Duodenal mucosa (tissue), 2 donors: ENCODE measurements at regions not wholly inside any gene's neighbourhood (a gene's known extent, or its start where the extent isn't known, plus 50 kb on each side); places are given as distances from the start of the nearest gene placed in this dataset.

Experiments
- H3K27ac ChIP-seq: one replicate; pipeline ENCODE4 v1.7.0; 2013; ENCODE audit warnings: low read depth, low read length
- H3K27me3 ChIP-seq, 2 donors: one replicate each; pipeline ENCODE4 v1.7.0; 2013; ENCODE audit warnings: low read length in 2 of 2, control low read depth in 1 of 2; ENCODE audit not compliant: insufficient read depth in 2 of 2, control insufficient read depth in 1 of 2
- H3K36me3 ChIP-seq, 2 donors: one replicate each; pipeline ENCODE4 v1.7.0; 2013; ENCODE audit warnings: low read length in 2 of 2, control low read depth in 1 of 2; ENCODE audit not compliant: insufficient read depth in 2 of 2, control insufficient read depth in 1 of 2
- H3K4me1 ChIP-seq, 2 donors: one replicate each; pipeline ENCODE4 v1.7.0; 2013; ENCODE audit warnings: low read length in 2 of 2, control low read depth in 1 of 2; ENCODE audit not compliant: insufficient read depth in 2 of 2, control insufficient read depth in 1 of 2
- H3K4me3 ChIP-seq, 2 donors: one replicate each; pipeline ENCODE4 v1.7.0; 2013; ENCODE audit warnings: low read length in 2 of 2, low read depth in 1 of 2
- H3K9ac ChIP-seq, 2 donors: one replicate each; pipeline ENCODE4 v1.7.0; 2013; ENCODE audit warnings: low read length in 2 of 2, low read depth in 1 of 2
- H3K9me3 ChIP-seq, 2 donors: one replicate each; pipeline ENCODE4 v1.7.0; 2013; ENCODE audit warnings: low read length in 2 of 2, control low read depth in 1 of 2; ENCODE audit not compliant: control insufficient read depth in 1 of 2

DNA sequence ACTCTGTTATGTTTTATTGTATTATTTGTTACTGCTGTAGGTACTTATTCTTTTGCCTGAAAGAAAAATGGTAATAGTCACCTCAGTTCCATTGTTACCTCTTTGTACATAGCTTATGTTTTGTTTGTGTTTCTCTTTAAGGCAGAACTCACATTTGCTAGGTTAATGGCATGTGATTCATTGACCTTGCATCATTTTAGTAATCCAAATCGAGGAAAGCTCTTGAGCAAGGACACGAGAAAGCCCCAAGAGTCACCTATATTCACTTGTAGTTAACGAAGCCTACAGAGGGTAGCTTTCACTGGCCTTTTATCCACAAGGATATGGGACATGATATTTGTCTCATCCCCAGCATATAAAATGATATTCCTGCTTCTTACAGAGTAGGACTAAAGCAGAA, 1765.2 kb downstream of the NCAM2 start:
- no peak overlapping the region for H3K4me3 ChIP-seq
- no peaks in the 10 kb centered on the region for H3K27me3 ChIP-seq
- no peak overlapping the region for H3K27ac ChIP-seq
- H3K9me3 ChIP-seq = no peaks in the 10 kb centered on the region
- no peaks in the 10 kb centered on the region for H3K4me1 ChIP-seq
- H3K9ac ChIP-seq = no peak overlapping the region
- H3K36me3 ChIP-seq = no peaks in the 10 kb centered on the region

DNA sequence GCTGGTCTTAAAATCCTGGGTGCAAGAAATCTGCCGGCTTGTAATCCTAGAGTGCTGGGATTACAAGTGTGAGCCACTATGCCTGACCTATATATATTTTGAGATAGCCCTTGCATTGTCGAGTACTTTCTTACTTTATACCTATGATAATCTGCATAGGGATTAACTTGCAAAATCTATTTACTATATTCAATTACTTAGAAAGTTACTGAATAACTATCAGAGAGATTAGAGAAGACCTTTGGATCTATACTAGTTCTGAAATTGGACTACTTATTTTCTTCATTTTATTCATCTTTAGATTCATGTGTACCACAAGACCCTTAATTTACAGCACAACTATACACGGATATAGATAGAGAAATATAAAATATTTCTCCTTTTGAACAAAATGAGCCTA, 1766.0 kb downstream of the NCAM2 start:
- Histone ChIP-seq H3K27ac (no peak overlapping the region), H3K9me3 (no peaks in the 10 kb centered on the region), H3K27me3 (no peaks in the 10 kb centered on the region), H3K9ac (no peak overlapping the region), H3K4me1 (no peaks in the 10 kb centered on the region), H3K4me3 (no peak overlapping the region), H3K36me3 (no peaks in the 10 kb centered on the region)

GRCh38 chr21:22791376-22791775, 1793.2 kb downstream of the NCAM2 start:
- no peaks in the 10 kb centered on the region for H3K9me3 ChIP-seq
- H3K36me3 ChIP-seq = no peaks in the 10 kb centered on the region
- H3K27ac ChIP-seq = no peak overlapping the region
- no peak overlapping the region for H3K4me3 ChIP-seq
- H3K27me3 ChIP-seq = no peaks in the 10 kb centered on the region
- H3K4me1 ChIP-seq = no peaks in the 10 kb centered on the region
- H3K9ac ChIP-seq = no peak overlapping the region

- no peak overlapping the region for H3K27ac ChIP-seq
Measured at GRCh38 chr21:22791986-22792560, 1793.9 kb downstream of the NCAM2 start.

GRCh38 chr21:22795091-22795490, 1796.9 kb downstream of the NCAM2 start:
- H3K27me3 ChIP-seq = no peaks in the 10 kb centered on the region
- no peak overlapping the region for H3K4me3 ChIP-seq
- no peak overlapping the region for H3K9ac ChIP-seq
- H3K4me1 ChIP-seq = no peaks in the 10 kb centered on the region
- H3K36me3 ChIP-seq = no peaks in the 10 kb centered on the region
- no peaks in the 10 kb centered on the region for H3K9me3 ChIP-seq
- H3K27ac ChIP-seq = no peak overlapping the region

More at GRCh38 chr21:22791986-22792560, 1793.9 kb downstream of the NCAM2 start:
- H3K4me3 ChIP-seq = no peak overlapping the region
- no peaks in the 10 kb centered on the region for H3K4me1 ChIP-seq
- H3K36me3 ChIP-seq = no peaks in the 10 kb centered on the region
- H3K27me3 ChIP-seq = no peaks in the 10 kb centered on the region
- H3K9me3 ChIP-seq = no peaks in the 10 kb centered on the region
- H3K9ac ChIP-seq = no peak overlapping the region

DNA sequence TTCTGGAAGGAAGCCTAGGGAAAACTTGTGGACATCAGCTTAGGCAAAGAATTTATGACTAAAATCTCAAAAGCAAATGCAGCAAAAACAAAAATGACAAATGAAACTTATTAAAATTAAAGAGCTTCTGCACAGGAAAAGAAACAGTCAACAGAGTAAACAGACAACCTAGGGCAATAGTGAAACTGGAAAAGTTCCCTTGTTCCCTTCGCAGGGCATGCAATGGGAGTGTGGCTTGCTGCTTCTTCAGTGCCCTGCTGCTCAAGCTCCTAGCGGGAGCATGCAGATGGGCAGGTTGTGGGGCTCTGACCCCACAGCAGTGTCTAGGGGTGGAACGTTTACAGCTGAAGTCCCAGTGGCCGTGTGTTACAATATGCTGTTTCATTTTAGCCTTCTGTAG, 1797.4 kb downstream of the NCAM2 start:
- Histone ChIP-seq H3K36me3 (no peaks in the 10 kb centered on the region), H3K9ac (no peak overlapping the region), H3K9me3 (no peaks in the 10 kb centered on the region), H3K4me3 (no peak overlapping the region), H3K27me3 (no peaks in the 10 kb centered on the region), H3K27ac (no peak overlapping the region), H3K4me1 (no peaks in the 10 kb centered on the region)

DNA sequence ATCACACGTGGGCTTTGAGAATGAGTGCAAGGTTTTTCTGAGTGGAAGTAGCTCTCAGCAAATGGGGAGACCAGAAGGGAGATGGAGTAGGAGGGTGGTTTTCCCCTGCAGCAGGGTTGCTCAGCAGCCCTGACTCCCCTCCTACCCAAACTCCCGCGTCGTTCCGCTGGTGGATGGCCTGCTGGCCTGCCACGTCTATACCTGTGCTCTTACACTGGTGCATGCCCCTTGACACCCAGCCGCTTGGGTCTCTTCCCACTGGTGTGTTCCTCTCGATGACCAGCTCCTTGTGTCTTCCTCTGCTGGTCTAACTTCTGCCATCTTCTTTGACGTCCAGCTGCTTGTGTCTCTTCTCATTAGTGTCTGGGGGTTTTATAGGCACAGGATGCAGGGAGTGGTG, 1797.9 kb downstream of the NCAM2 start:
- H3K4me3 ChIP-seq = no peak overlapping the region
- no peaks in the 10 kb centered on the region for H3K9me3 ChIP-seq
- H3K27ac ChIP-seq = no peak overlapping the region
- no peaks in the 10 kb centered on the region for H3K4me1 ChIP-seq
- H3K27me3 ChIP-seq = no peaks in the 10 kb centered on the region
- H3K36me3 ChIP-seq = no peaks in the 10 kb centered on the region
- H3K9ac ChIP-seq = no peak overlapping the region

DNA sequence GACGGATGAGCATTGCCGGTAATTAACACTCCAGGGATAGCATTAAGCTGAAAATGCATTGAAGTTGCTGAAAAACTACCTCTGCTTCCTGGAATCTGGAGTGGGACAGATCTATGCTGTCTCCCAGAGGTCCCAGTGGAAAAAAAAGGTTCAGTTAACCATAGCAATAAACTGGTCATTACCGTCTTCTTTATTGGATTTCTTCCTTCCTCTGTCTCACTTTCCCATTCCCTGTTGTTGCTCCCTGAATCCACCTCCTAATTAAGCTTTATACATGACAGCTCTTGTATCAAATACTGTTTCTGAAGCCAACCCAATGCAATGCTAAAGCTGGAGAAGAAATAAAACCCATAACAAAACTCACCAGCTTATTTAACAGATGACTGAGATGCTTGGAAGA, 1805.9 kb downstream of the NCAM2 start:
- H3K4me3 ChIP-seq = no peak overlapping the region
- H3K27ac ChIP-seq = no peak overlapping the region
- no peaks in the 10 kb centered on the region for H3K4me1 ChIP-seq
- no peaks in the 10 kb centered on the region for H3K36me3 ChIP-seq
- no peak overlapping the region for H3K9ac ChIP-seq
- H3K27me3 ChIP-seq = no peaks in the 10 kb centered on the region
- H3K9me3 ChIP-seq = peaks cover 0 to 6% of the 10 kb centered on the region in 2 donors

- no peaks in the 10 kb centered on the region for H3K36me3 ChIP-seq
- H3K9ac ChIP-seq = no peak overlapping the region
- no peak overlapping the region for H3K27ac ChIP-seq
- H3K27me3 ChIP-seq = no peaks in the 10 kb centered on the region
- H3K9me3 ChIP-seq = peaks cover 0 to 6% of the 10 kb centered on the region in 2 donors
- no peak overlapping the region for H3K4me3 ChIP-seq
- no peaks in the 10 kb centered on the region for H3K4me1 ChIP-seq
Measured at GRCh38 chr21:22806278-22806677, 1808.1 kb downstream of the NCAM2 start.

DNA sequence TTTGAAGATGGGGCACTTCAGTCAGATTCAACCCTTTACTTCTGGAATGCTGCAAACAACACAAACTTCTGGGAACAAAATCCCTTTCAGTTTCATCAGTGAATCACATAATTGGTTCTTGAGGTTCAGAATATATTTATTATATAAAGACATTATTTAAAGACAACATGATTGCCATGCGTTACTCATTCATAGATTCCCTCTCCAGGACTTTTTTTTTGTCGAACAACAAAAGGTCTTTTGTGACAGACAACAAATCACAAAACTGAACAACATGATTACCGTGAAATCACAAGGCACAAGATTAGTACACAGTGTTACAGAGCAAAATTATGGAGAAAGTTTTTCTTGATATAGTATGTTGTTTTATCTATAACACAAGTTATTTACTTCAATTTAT, 1815.0 kb downstream of the NCAM2 start:
- H3K4me3 ChIP-seq = no peak overlapping the region
- H3K4me1 ChIP-seq = no peaks in the 10 kb centered on the region
- H3K27me3 ChIP-seq = no peaks in the 10 kb centered on the region
- H3K36me3 ChIP-seq = no peaks in the 10 kb centered on the region
- H3K27ac ChIP-seq = no peak overlapping the region
- peaks cover 0 to 6% of the 10 kb centered on the region in 2 donors for H3K9me3 ChIP-seq
- H3K9ac ChIP-seq = no peak overlapping the region
